Keratinocyte (primary cell): ENCODE measurements at regions not wholly inside any gene's neighbourhood (a gene's known extent, or its start where the extent isn't known, plus 50 kb on each side); places are given as distances from the start of the nearest gene placed in this dataset.
"Not testable (repeated sequence)": the region's sequence is repeated elsewhere in the genome, so short reads cannot be mapped to it uniquely, and the experiment has no call there.

ENCODE experiments used
- DNase-seq: peaks from one replicate; pipeline ENCODE4 v3.0.0-alpha.2; 2011; ENCODE audit warnings: low read depth, missing footprints, low spot score
- FAIRE-seq: peaks from 2 replicates; lab custom pipeline; 2011; peaks lifted over from hg19 to GRCh38; lab: Jason Lieb, UNC
- H2AFZ ChIP-seq: 2 replicates; pipeline ENCODE4 v1.6.0; 2012; ENCODE audit warnings: low read length, control low read depth, inconsistent platforms; ENCODE audit not compliant: control insufficient read depth
- H3K27ac ChIP-seq: 2 replicates; pipeline ENCODE4 v1.5.1; 2011; ENCODE audit warnings: low read length; ENCODE audit not compliant: control insufficient read depth, insufficient read depth
- H3K27me3 ChIP-seq: 3 replicates; pipeline ENCODE4 v1.6.0; 2011; ENCODE audit warnings: low read length; ENCODE audit not compliant: control insufficient read depth, insufficient read depth; ENCODE audit errors: extremely low read depth
- H3K36me3 ChIP-seq, 2 experiments: 2 replicates in 1 of 2; 3 replicates in 1 of 2; pipeline ENCODE4 v1.5.1; 2011; ENCODE audit warnings: low read length in 2 of 2, mild to moderate bottlenecking in 1 of 2; ENCODE audit not compliant: control insufficient read depth in 2 of 2, insufficient read depth in 2 of 2; ENCODE audit errors: extremely low read depth in 1 of 2
- H3K4me1 ChIP-seq: 3 replicates; pipeline ENCODE4 v1.5.1; 2011; ENCODE audit warnings: low read length; ENCODE audit not compliant: control insufficient read depth, insufficient read depth; ENCODE audit errors: extremely low read depth
- H3K4me2 ChIP-seq: 3 replicates; pipeline ENCODE4 v1.6.0; 2011; ENCODE audit warnings: low read depth, low read length; ENCODE audit not compliant: control insufficient read depth, insufficient read depth; ENCODE audit errors: extremely low read depth
- H3K4me3 ChIP-seq, 3 experiments: fragments of 200-600 bp in 1 of 3; sonication (generic) in 1 of 3; 2 replicates in 2 of 3; 3 replicates in 1 of 3; pipeline ENCODE4 v1.5.1; 2011 to 2016; ENCODE audit warnings: low read length in 3 of 3, mild to moderate bottlenecking in 3 of 3, control low read depth in 2 of 3, inconsistent platforms in 1 of 3, low read depth in 1 of 3, mixed read lengths in 1 of 3, mixed run types in 1 of 3, moderate library complexity in 1 of 3; ENCODE audit not compliant: control insufficient read depth in 2 of 3, insufficient read depth in 2 of 3; ENCODE audit errors: extremely low read depth in 1 of 3
- H3K79me2 ChIP-seq: 2 replicates; pipeline ENCODE4 v1.6.0; 2012; ENCODE audit warnings: low read length; ENCODE audit not compliant: control insufficient read depth, insufficient read depth
- H3K9ac ChIP-seq: 3 replicates; pipeline ENCODE4 v1.6.0; 2011; ENCODE audit warnings: low read length; ENCODE audit not compliant: control insufficient read depth, insufficient read depth; ENCODE audit errors: extremely low read depth
- H3K9me1 ChIP-seq: 3 replicates; pipeline ENCODE4 v1.6.0; 2011; ENCODE audit warnings: low read length; ENCODE audit not compliant: control insufficient read depth, insufficient read depth; ENCODE audit errors: extremely low read depth
- H3K9me3 ChIP-seq: 2 replicates; pipeline ENCODE4 v1.5.1; 2012; ENCODE audit warnings: low read depth, low read length; ENCODE audit not compliant: control insufficient read depth
- H4K20me1 ChIP-seq: 3 replicates; pipeline ENCODE4 v1.6.0; 2011; ENCODE audit warnings: low read length; ENCODE audit not compliant: control insufficient read depth, insufficient read depth; ENCODE audit errors: extremely low read depth
- CTCF ChIP-seq, 3 experiments: IDR thresholded peaks in 1 of 3; conservative IDR thresholded peaks in 1 of 3; optimal IDR thresholded peaks in 1 of 3; 2 replicates in 2 of 3; 3 replicates in 1 of 3; pipeline versions ENCODE3 to v1.5.1; 2011; ENCODE audit warnings: low read length in 3 of 3, mild to moderate bottlenecking in 3 of 3, moderate library complexity in 2 of 3, control low read depth in 1 of 3, inconsistent platforms in 1 of 3; ENCODE audit not compliant: insufficient read depth in 2 of 3; ENCODE audit errors: extremely low read depth in 1 of 3
- dilution Hi-C: fragments of 300-500 bp; cut with MboI; formaldehyde crosslinking; loops from one replicate; pipeline ENCODE4 v1.7.0; 2020; ENCODE audit warnings: low sequenced_read_pairs; ENCODE audit not compliant: extremely low pct_ligation_motif_present

GRCh38 chr16:29181921-29182411 lies 197.1 kb downstream of the LAT start:
- H3K4me1 ChIP-seq, DNase-seq, H2AFZ ChIP-seq, H3K4me2 ChIP-seq, H3K9ac ChIP-seq, H3K36me3 ChIP-seq, H3K4me3 ChIP-seq, H3K27ac ChIP-seq, FAIRE-seq, H3K9me3 ChIP-seq, H3K9me1 ChIP-seq, dilution Hi-C loops, H3K79me2 ChIP-seq, H4K20me1 ChIP-seq: not testable (repeated sequence)
- peak in 2 of 3 experiments; percentile 5 to 14 for TF ChIP-seq CTCF (optimal IDR thresholded peaks at IDR 0.05 in 1 of 3, IDR thresholded peaks at IDR 0.05 in 1 of 3, conservative IDR thresholded peaks at IDR 0.05 in 1 of 3; ENCODE audit: extremely low read depth in 1 of 3, insufficient read depth in 2 of 3, low read length in 3 of 3)
- peaks cover 14% of the 10 kb centered on the region for H3K27me3 ChIP-seq

DNA sequence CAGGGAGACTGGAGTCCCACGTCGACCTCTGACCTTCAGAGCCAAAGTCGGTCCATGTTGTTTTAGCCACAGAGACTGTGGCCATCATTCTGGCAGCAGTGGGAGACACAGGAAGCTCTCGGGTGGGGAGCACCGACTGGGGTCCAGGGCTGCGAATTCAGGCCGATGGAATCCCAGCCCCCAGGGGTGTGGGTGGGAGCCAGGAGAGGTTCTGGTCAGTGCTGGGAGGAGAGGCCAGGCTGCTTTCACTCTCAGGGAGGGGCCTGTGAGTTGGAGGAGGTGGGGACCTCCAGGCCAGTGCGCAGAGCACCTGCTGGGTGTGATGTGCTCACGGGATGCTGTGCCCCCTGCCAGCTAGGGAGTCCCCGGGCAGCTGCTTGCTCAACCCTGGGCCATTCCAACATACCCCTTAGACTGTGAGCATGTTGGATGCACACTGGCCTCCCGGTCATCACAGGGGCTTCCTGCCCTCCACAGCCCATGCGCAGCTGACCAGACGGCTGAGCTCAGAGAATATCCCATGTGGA lies 196.5 kb downstream of the LAT start:
- dilution Hi-C loops, H3K4me2 ChIP-seq, H3K9me1 ChIP-seq, H3K36me3 ChIP-seq, H3K4me3 ChIP-seq, H3K79me2 ChIP-seq, H2AFZ ChIP-seq, DNase-seq, H4K20me1 ChIP-seq, H3K9me3 ChIP-seq, H3K4me1 ChIP-seq, H3K27ac ChIP-seq, FAIRE-seq, H3K9ac ChIP-seq: not testable (repeated sequence)
- peaks cover 14% of the 10 kb centered on the region for H3K27me3 ChIP-seq

- H3K27ac ChIP-seq, H3K9ac ChIP-seq, H3K79me2 ChIP-seq, H2AFZ ChIP-seq, DNase-seq, H3K4me3 ChIP-seq, H4K20me1 ChIP-seq, H3K36me3 ChIP-seq, dilution Hi-C loops, H3K4me2 ChIP-seq, H3K9me3 ChIP-seq, FAIRE-seq, H3K4me1 ChIP-seq, H3K9me1 ChIP-seq: not testable (repeated sequence)
- peaks cover 17% of the 10 kb centered on the region for H3K27me3 ChIP-seq
Observed at GRCh38 chr16:29180206-29180600, 195.4 kb downstream of the LAT start.

- dilution Hi-C loops, H3K9me1 ChIP-seq, H3K4me1 ChIP-seq, H4K20me1 ChIP-seq, FAIRE-seq, H3K79me2 ChIP-seq, H3K4me2 ChIP-seq, H2AFZ ChIP-seq, H3K9ac ChIP-seq, H3K4me3 ChIP-seq, H3K27ac ChIP-seq, H3K36me3 ChIP-seq, DNase-seq, H3K9me3 ChIP-seq: not testable (repeated sequence)
- peaks cover 17% of the 10 kb centered on the region for H3K27me3 ChIP-seq
Observed at GRCh38 chr16:29179401-29180205, 194.8 kb downstream of the LAT start.
